ENCODE measurements at regions not wholly inside any gene's neighbourhood (a gene's known extent, or its start where the extent isn't known, plus 50 kb on each side); places are given as distances from the start of the nearest gene placed in this dataset.

DNA sequence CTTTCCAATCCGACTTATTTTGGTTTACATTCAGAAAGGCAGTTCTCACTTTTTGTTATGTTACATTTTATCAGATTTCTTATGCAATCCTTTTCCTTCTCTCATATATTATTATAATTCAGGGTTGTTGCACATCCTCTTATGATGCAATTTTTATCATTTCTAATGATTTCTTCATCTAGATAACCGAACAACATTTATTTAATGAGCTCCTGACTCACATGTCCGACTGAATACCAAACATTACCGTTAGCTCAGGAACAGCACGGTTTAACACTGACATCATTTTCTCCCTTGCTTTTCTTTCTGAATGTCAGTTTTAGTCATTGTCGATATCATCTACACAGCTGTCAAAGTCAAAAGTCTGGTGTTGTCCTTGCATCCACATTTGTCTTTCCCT is 199.2 kb downstream of the BCHE start:
- DNase-seq (ENCODE audit: low spot score): no peak
- TF ChIP-seq CTCF (IDR thresholded peaks at IDR 0.05; ENCODE audit: extremely low read depth, insufficient read depth, missing control alignments): no peak
- in situ Hi-C loops (cut with MboI; ENCODE audit: low pct_unique_long_range_greater_than_20kb, low sequenced_read_pairs, unreplicated experiment): no loop called here

DNA sequence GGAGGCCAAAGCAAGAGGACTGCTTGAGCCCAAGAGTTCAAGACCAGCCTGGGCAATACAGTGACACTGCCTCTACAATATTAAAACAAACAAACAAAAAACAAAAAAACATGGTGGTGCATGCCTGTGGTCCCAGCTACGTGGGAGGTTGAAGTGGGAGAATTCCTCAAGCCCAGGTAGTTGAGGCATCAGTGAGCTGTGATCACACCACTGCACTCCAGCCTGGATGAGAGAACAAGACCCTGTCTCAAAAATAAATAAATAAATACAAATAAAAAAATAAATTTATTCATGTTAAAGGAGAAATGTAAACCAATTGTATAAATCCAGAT is 200.6 kb downstream of the BCHE start:
- TF ChIP-seq CTCF (IDR thresholded peaks at IDR 0.05; ENCODE audit: extremely low read depth, insufficient read depth, missing control alignments): no peak
- in situ Hi-C loops (cut with MboI; ENCODE audit: low pct_unique_long_range_greater_than_20kb, low sequenced_read_pairs, unreplicated experiment): no loop called here
- no peak for DNase-seq (ENCODE audit: low spot score)

DNA sequence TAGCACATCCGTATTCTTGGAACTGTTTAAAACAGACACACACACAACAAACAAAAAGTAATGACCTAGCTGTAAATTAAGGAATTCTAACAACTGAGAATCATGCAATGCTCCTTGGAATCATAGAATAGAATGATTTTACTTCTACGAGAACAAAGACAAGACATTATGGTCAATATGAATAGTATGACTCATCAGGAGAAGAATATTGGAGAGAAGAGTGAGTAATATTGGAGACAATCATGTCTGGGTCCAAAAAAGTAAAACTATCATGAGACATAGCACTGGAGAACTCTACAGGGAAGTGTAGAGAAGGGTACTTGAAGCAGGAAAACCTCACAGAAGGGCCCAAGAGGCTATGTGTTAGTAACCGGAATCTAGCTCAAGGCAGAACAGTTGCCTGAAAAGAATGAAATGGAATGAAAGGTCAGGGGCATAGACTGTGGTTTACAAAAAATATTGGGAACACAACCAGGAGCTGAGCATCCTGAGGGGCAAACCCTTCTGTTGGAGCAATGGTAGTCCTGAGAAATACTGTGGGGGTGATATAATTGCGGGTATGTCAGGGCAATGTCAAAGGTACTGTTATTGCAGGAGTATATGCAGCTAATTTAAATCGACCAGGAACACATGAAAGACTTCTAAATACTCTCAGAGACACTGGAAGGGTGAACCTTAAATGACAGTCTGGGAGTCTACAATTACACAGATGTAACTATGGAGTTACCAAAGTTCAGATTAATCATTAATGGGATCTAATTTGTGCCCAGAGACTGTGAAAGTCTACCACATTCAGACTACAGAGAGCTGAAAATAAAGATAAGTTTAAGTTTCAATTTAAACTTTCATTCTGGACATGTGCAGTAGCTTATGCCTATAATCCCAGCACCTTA is 201.2 kb downstream of the BCHE start:
- no peak for DNase-seq (ENCODE audit: low spot score)
- in situ Hi-C loops (cut with MboI; ENCODE audit: low pct_unique_long_range_greater_than_20kb, low sequenced_read_pairs, unreplicated experiment): no loop called here
- no peak for TF ChIP-seq CTCF (IDR thresholded peaks at IDR 0.05; ENCODE audit: extremely low read depth, insufficient read depth, missing control alignments)

- TF ChIP-seq CTCF (IDR thresholded peaks at IDR 0.05; ENCODE audit: extremely low read depth, insufficient read depth, missing control alignments): peak; percentile 28
- in situ Hi-C loops (cut with MboI; ENCODE audit: low pct_unique_long_range_greater_than_20kb, low sequenced_read_pairs, unreplicated experiment): no loop called here
- no peak for DNase-seq (ENCODE audit: low spot score)
Measured at GRCh38 chr3:165624761-165625160, 212.5 kb downstream of the BCHE start.

DNA sequence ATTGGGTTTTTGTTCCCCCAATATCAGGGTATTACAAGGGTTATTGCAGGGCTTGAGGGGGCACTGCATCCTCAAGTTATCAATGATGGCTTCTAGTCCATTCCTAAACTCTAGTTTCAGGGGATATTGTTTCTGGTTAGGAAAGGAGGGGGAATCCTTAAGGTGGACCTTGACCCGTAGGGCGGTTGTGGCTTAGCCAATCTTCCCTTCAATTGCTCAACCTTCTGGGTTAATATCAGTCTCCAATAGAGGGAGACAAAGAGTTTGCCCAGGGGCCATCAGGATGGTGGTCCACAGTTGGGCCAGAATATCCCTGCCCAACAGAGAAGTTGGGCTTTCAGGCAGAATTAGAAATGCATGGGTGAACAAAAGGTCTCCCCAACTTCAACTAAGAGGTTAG is 214.9 kb downstream of the BCHE start:
- no peak for TF ChIP-seq CTCF (IDR thresholded peaks at IDR 0.05; ENCODE audit: extremely low read depth, insufficient read depth, missing control alignments)
- in situ Hi-C loops (cut with MboI; ENCODE audit: low pct_unique_long_range_greater_than_20kb, low sequenced_read_pairs, unreplicated experiment): no loop called here
- DNase-seq (ENCODE audit: low spot score): no peak

GRCh38 chr3:165619069-165619468 is 218.2 kb downstream of the BCHE start:
- in situ Hi-C loops (cut with MboI; ENCODE audit: low pct_unique_long_range_greater_than_20kb, low sequenced_read_pairs, unreplicated experiment): no loop called here
- no peak for DNase-seq (ENCODE audit: low spot score)
- TF ChIP-seq CTCF (IDR thresholded peaks at IDR 0.05; ENCODE audit: extremely low read depth, insufficient read depth, missing control alignments): no peak

Data from GM13977 (cell line).